ENCODE measurements at regions not wholly inside any gene's neighbourhood (a gene's known extent, or its start where the extent isn't known, plus 50 kb on each side); places are given as distances from the start of the nearest gene placed in this dataset.
A peak's percentile ranks its signal among the peaks of the same experiment; 100 is the strongest.

- Histone ChIP-seq H3K4me3 (ENCODE audit: low read depth, low read length) (no peak overlapping the region), H3K27ac (ENCODE audit: low read depth) (no peak overlapping the region), H3K4me1 (ENCODE audit: insufficient read depth) (no peaks in the 10 kb centered on the region), H3K36me3 (ENCODE audit: insufficient read depth) (no peaks in the 10 kb centered on the region)
- no peak for DNase-seq (ENCODE audit: extremely low spot score)
- WGBS: 98% methylated on average over 1 of the region's 1 CpG
Measured at GRCh38 chr2:107320881-107321280, 434.9 kb upstream of the ST6GAL2 start.

GRCh38 chr2:107322416-107322815 lies 436.4 kb upstream of the ST6GAL2 start:
- Histone ChIP-seq H3K27ac (ENCODE audit: low read depth) (no peak overlapping the region), H3K36me3 (ENCODE audit: insufficient read depth) (no peaks in the 10 kb centered on the region), H3K4me3 (ENCODE audit: low read depth, low read length) (no peak overlapping the region), H3K4me1 (ENCODE audit: insufficient read depth) (no peaks in the 10 kb centered on the region)
- WGBS: 93% methylated on average over 6 of the region's 6 CpGs
- no peak for DNase-seq (ENCODE audit: extremely low spot score)

GRCh38 chr2:107323946-107324565 lies 438.1 kb upstream of the ST6GAL2 start:
- Histone ChIP-seq H3K36me3 (ENCODE audit: insufficient read depth) (no peaks in the 10 kb centered on the region), H3K4me1 (ENCODE audit: insufficient read depth) (no peaks in the 10 kb centered on the region), H3K27ac (ENCODE audit: low read depth) (no peak overlapping the region), H3K4me3 (ENCODE audit: low read depth, low read length) (no peak overlapping the region)
- WGBS: 81% methylated on average over 8 of the region's 8 CpGs
- no peak for DNase-seq (ENCODE audit: extremely low spot score)

- Histone ChIP-seq H3K36me3 (ENCODE audit: insufficient read depth) (no peaks in the 10 kb centered on the region), H3K27ac (ENCODE audit: low read depth) (no peak overlapping the region), H3K4me3 (ENCODE audit: low read depth, low read length) (no peak overlapping the region), H3K4me1 (ENCODE audit: insufficient read depth) (no peaks in the 10 kb centered on the region)
- peak; percentile 41 for DNase-seq (ENCODE audit: extremely low spot score)
- 60% methylated on average over 4 of the region's 4 CpGs for WGBS
Measured at GRCh38 chr2:107325981-107326786, 440.2 kb upstream of the ST6GAL2 start.

GRCh38 chr2:107334306-107334705 lies 448.3 kb upstream of the ST6GAL2 start:
- H3K4me3 ChIP-seq (ENCODE audit: low read depth, low read length): no peak overlapping the region
- DNase-seq (ENCODE audit: extremely low spot score): no peak
- 61% methylated on average over 2 of the region's 2 CpGs for WGBS
- H3K27ac ChIP-seq (ENCODE audit: low read depth): no peak overlapping the region
- H3K36me3 ChIP-seq (ENCODE audit: insufficient read depth): no peaks in the 10 kb centered on the region
- no peaks in the 10 kb centered on the region for H3K4me1 ChIP-seq (ENCODE audit: insufficient read depth)

GRCh38 chr2:107336526-107336925 lies 450.6 kb upstream of the ST6GAL2 start:
- H3K27ac ChIP-seq (ENCODE audit: low read depth): no peak overlapping the region
- WGBS: 59% methylated on average over 2 of the region's 2 CpGs
- H3K36me3 ChIP-seq (ENCODE audit: insufficient read depth): no peaks in the 10 kb centered on the region
- no peak for DNase-seq (ENCODE audit: extremely low spot score)
- H3K4me3 ChIP-seq (ENCODE audit: low read depth, low read length): no peak overlapping the region
- H3K4me1 ChIP-seq (ENCODE audit: insufficient read depth): no peaks in the 10 kb centered on the region

- H3K4me3 ChIP-seq (ENCODE audit: low read depth, low read length): no peak overlapping the region
- no peak for DNase-seq (ENCODE audit: extremely low spot score)
- no peak overlapping the region for H3K27ac ChIP-seq (ENCODE audit: low read depth)
- H3K4me1 ChIP-seq (ENCODE audit: insufficient read depth): no peaks in the 10 kb centered on the region
- 67% methylated on average over 6 of the region's 6 CpGs for WGBS
- H3K36me3 ChIP-seq (ENCODE audit: insufficient read depth): no peaks in the 10 kb centered on the region
Measured at GRCh38 chr2:107337209-107337898, 451.4 kb upstream of the ST6GAL2 start.

- Histone ChIP-seq H3K4me3 (ENCODE audit: low read depth, low read length) (no peak overlapping the region), H3K4me1 (ENCODE audit: insufficient read depth) (no peaks in the 10 kb centered on the region), H3K36me3 (ENCODE audit: insufficient read depth) (no peaks in the 10 kb centered on the region), H3K27ac (ENCODE audit: low read depth) (no peak overlapping the region)
- no peak for DNase-seq (ENCODE audit: extremely low spot score)
- WGBS: 73% methylated on average over 3 of the region's 3 CpGs
Measured at GRCh38 chr2:107338059-107338458, 452.1 kb upstream of the ST6GAL2 start.

GRCh38 chr2:107338571-107338970 lies 452.6 kb upstream of the ST6GAL2 start:
- no peak for DNase-seq (ENCODE audit: extremely low spot score)
- H3K4me1 ChIP-seq (ENCODE audit: insufficient read depth): no peaks in the 10 kb centered on the region
- no peaks in the 10 kb centered on the region for H3K36me3 ChIP-seq (ENCODE audit: insufficient read depth)
- WGBS: 84% methylated on average over 6 of the region's 6 CpGs
- no peak overlapping the region for H3K27ac ChIP-seq (ENCODE audit: low read depth)
- H3K4me3 ChIP-seq (ENCODE audit: low read depth, low read length): no peak overlapping the region

GRCh38 chr2:107340955-107341354 lies 455.0 kb upstream of the ST6GAL2 start:
- H3K4me3 ChIP-seq (ENCODE audit: low read depth, low read length): no peak overlapping the region
- H3K27ac ChIP-seq (ENCODE audit: low read depth): no peak overlapping the region
- DNase-seq (ENCODE audit: extremely low spot score): no peak
- no peaks in the 10 kb centered on the region for H3K4me1 ChIP-seq (ENCODE audit: insufficient read depth)
- WGBS: 98% methylated on average over 2 of the region's 2 CpGs
- H3K36me3 ChIP-seq (ENCODE audit: insufficient read depth): no peaks in the 10 kb centered on the region

- no peak for DNase-seq (ENCODE audit: extremely low spot score)
- no peak overlapping the region for H3K4me3 ChIP-seq (ENCODE audit: low read depth, low read length)
- 91% methylated on average over 4 of the region's 4 CpGs for WGBS
- no peak overlapping the region for H3K27ac ChIP-seq (ENCODE audit: low read depth)
- no peaks in the 10 kb centered on the region for H3K36me3 ChIP-seq (ENCODE audit: insufficient read depth)
- no peaks in the 10 kb centered on the region for H3K4me1 ChIP-seq (ENCODE audit: insufficient read depth)
Measured at GRCh38 chr2:107349329-107349728, 463.4 kb upstream of the ST6GAL2 start.

GRCh38 chr2:107354175-107354574 lies 468.2 kb upstream of the ST6GAL2 start:
- Histone ChIP-seq H3K27ac (ENCODE audit: low read depth) (no peak overlapping the region), H3K4me1 (ENCODE audit: insufficient read depth) (no peaks in the 10 kb centered on the region), H3K4me3 (ENCODE audit: low read depth, low read length) (no peak overlapping the region), H3K36me3 (ENCODE audit: insufficient read depth) (no peaks in the 10 kb centered on the region)
- no peak for DNase-seq (ENCODE audit: extremely low spot score)
- WGBS: 82% methylated on average over 3 of the region's 3 CpGs

- 82% methylated on average over 6 of the region's 6 CpGs for WGBS
- no peak for DNase-seq (ENCODE audit: extremely low spot score)
- no peaks in the 10 kb centered on the region for H3K4me1 ChIP-seq (ENCODE audit: insufficient read depth)
- no peak overlapping the region for H3K4me3 ChIP-seq (ENCODE audit: low read depth, low read length)
- no peak overlapping the region for H3K27ac ChIP-seq (ENCODE audit: low read depth)
- H3K36me3 ChIP-seq (ENCODE audit: insufficient read depth): no peaks in the 10 kb centered on the region
Measured at GRCh38 chr2:107358362-107358761, 468.3 kb upstream of the RGPD4 start.

GRCh38 chr2:107359021-107359420 lies 467.7 kb upstream of the RGPD4 start:
- Histone ChIP-seq H3K36me3 (ENCODE audit: insufficient read depth) (no peaks in the 10 kb centered on the region), H3K4me3 (ENCODE audit: low read depth, low read length) (no peak overlapping the region), H3K27ac (ENCODE audit: low read depth) (no peak overlapping the region), H3K4me1 (ENCODE audit: insufficient read depth) (no peaks in the 10 kb centered on the region)
- no peak for DNase-seq (ENCODE audit: extremely low spot score)
- 60% methylated on average over 4 of the region's 4 CpGs for WGBS

Measured in urinary bladder (tissue), 3 donors.